NCI-H1048 (cell line): ENCODE measurements at regions not wholly inside any gene's neighbourhood (a gene's known extent, or its start where the extent isn't known, plus 50 kb on each side); places are given as distances from the start of the nearest gene placed in this dataset.

Experiments
- DNase-seq: peaks from one replicate; lab custom pipeline; 2025; lab: John Stamatoyannopoulos, UW

DNA sequence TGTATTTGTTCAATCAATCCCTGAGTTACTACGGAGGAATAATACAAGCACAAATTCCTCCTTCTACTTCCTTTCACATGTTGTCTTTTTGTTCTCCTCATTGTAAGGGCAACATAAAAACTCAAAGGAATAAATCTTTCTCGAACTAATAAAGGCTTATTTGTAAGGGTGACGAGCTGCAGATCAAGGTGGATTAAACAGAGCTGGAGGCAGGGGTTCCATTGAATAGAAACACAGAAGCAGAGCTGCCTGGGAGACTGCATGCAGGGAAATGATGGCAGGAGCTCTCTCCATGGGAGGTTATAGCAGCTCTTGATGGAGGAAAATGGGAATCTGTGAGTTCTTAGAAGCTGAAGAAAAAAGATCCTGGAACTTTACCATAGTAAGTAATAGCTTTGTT lies 160.2 kb downstream of the CYYR1 start:
- DNase-seq = no peak

DNA sequence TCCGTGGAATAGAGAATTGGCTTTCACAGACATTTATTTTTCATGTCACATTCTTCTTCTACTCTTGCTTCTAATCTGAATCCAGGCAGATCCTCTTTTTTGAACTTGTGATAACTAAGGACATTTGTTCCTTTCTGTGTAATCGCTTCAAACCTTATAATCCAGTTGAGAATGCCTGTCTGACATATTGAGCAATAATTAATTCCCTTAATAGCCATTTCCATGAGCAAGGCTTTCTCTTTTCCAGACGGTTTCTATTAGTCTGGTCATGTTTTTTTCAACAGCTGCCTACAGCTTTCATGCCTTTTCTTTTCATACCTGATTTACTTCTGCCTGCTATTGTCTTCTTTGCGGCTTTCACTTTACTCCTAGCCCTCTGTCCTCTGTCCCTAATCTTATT lies 163.4 kb downstream of the CYYR1 start:
- DNase-seq = no peak

DNA sequence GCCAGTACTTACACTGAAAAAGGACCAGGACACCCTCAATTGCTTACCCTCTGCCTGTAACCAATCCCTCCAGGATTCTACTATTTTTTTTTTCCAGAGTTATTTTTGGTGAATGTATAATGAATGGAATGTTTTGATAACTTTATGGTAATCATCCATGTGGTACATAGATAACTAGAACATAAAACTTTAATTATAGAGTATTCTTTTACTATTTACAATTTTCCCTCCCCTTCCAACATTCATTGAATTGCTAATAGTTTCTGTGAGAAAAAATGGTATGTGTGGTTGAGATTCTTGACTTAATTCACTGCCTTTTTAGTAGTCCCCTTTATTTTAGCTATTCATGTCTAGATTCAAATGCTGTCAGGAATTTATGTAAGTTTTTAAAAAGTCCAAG lies 164.6 kb downstream of the CYYR1 start:
- no peak for DNase-seq

DNA sequence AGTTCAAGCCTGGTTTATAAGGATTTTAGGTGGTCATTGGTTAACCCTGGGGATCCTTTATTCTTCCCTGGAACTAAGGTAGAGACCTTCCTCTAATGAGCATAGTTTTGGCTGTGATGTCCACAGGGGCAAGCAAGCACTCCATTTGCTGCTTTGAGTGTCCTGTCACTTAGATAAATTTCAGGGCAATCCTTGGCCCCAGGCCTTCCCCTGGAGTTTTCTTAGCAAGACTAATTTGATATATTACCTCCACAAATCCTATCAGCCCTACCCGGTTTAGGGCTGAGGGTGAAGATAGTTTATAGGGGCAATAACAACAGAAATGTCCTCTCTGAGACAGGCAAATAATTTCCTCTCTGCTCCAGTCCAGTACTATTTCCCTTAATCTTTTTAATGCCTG lies 166.6 kb downstream of the CYYR1 start:
- no peak for DNase-seq

DNA sequence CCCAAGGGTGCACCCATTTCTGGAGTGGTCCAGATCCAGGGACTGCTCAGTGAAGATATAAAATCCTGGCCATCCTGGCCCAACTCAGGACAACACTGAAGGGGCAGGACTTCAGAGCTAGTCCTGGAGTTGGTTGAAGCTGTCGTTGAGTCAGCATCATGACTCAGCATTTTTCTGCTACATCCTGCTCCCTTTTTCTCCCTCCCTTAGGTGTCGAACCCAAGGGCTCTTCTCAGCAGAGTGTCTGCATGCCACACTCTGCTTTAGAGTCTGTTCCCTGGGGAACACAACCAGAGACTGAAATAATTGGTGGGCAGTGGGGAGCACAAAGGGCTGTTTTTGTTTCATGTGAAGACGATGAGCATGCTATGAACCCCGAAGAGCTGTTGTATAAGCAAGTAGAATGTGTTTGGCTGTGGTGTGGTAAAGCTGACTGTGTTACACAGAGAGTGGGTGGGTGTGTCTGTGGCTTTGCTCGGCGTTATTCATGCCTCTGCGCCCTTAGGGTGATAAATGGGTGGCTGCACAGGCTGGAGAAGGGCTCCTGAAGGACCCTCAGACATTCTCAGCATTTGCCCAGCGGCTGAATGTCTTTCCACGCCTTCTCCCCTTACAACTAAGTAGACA lies 167.2 kb downstream of the CYYR1 start:
- DNase-seq = no peak

DNA sequence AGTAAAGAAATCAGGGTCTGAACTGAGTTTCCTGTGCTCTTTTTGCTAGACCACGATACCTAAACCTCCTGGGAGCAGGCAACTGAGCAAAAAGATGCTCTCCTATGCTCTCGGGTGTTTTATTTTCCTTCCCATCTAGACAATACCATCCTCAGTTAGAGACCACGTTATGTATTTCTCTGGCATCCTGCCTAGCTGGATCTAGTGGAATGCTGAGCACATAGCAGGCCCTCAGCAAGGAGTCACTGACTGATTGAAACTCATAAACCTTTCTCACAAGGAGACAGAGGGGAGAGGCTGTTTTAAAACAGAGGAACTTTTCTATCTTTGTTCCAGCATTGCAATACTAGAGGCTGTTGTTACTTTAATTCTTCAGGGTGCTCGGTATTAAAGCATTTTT lies 168.0 kb downstream of the CYYR1 start:
- DNase-seq = no peak

DNA sequence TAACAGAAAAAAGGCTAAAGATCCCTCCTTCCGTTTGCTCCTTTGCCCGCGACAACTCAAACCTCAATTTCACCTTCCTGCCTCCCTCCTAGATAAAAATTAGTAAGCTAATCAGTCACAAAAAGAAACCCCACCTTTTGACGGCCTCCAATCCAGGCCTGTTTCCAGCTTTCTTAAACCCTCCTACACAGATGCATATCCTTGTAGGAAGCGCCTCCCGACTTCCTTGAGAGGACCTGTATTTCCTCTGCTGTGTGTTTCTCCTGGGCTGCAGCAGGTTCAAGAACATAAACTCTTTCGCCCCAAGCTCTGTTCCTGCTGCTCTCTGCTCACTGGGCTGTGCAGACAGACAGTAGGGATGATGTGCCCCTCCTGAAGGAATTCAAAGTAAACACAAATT lies 168.8 kb downstream of the CYYR1 start:
- DNase-seq = no peak

DNA sequence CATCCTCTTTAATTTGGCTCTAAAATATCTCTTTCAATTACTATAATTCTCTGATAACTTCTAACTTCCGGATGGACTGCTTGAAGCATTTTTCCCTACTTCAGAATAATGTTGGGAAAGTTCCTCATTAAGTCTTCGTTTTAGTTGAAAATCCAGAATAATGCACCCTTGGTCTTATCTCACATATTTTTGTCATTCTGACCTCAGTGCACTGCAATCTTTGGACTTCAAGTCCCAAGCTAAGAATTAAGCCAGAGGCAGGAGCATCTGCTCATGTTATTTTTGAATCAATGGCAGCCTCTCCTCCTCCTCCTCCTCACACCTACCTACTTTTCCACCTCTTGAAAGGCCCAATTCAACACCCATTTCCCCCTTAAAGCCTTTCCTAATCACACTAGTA lies 169.8 kb downstream of the CYYR1 start:
- DNase-seq = no peak

DNA sequence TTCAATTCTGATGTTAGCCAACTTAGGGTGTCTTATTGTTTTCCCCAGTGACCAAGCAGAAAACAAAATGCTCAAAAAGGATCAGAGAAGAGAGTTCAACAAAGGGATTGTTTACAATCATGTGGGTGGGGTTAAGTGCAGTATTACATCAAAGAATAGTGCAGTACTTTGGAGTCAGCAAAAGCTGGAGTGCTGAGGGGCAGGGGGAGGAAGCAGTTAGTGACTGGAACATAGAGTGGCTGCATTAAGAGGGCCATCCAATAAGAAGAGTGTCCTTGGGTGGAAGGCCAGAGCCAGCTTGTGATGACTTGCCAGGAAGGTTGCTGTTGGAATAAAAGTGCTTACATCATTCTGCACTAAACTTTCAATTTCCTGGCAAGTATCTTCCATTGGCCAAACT lies 175.5 kb downstream of the CYYR1 start:
- no peak for DNase-seq

DNA sequence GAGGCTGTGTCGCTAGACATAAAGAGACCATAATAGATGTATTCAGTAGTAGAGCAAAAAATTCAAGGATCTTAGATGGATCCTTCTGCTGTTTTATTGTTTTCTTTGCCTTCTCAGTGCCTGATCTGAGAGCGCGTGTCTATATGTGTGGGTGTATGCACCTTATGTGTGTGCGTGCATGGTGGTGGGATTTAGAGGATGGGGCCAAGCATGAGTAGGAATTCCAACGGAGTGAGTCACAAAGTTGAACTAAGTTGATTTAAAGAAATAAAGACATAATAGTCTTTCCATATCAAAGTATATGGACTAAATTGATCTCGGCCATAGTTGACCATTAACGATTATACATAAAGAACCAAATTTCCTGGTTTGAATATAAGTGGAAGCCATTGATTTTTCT lies 178.7 kb downstream of the CYYR1 start:
- DNase-seq = no peak

DNA sequence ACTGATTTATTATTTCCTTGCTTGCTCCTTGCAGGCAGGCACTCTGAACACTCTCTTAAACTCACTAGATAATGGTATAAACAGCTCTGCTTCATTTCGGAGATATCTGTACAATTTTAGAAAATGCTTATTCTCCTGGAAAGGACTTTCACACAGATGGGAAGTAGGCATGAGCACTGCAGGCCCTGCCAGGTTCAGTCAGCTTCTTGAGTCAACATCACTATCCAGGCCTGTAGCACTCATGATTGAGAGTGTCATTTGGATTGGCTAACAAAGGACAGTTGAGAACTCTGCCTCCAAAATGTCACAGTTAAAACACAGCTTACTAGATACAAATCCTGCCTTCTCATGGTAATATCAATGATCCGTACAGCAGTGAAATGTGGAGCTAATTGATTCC lies 181.9 kb downstream of the CYYR1 start:
- no peak for DNase-seq

DNA sequence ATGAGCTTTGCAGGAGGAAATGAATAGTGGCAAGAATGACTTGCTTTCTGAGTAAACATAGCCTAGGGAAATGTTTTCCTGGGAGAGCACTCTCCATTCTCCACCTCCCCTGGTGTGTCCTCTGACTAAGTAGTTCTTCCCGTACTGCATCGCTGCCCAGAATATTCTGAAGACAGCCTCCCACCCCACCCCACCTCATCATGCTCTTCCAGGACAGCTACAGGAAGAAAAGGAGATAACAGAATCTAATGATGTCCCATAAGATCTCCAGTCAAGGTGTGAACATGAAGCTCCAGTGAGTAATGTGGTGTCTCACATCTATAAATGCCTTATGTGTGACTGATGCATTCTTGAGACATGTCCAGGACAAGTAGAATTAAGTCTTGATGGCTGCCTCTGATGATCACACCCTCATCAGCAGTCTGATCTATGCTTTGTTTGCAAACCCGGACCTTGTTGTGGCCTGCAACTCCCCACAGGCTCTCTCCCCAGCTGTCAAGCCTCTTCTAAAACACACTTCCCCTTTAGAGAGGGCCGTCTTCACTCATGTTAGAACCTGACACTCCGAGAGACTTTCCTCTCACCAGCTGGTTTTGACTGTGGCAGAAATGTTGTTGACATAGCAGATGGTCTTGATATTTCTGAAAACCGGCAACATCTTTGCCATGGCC lies 183.0 kb downstream of the CYYR1 start:
- no peak for DNase-seq

DNA sequence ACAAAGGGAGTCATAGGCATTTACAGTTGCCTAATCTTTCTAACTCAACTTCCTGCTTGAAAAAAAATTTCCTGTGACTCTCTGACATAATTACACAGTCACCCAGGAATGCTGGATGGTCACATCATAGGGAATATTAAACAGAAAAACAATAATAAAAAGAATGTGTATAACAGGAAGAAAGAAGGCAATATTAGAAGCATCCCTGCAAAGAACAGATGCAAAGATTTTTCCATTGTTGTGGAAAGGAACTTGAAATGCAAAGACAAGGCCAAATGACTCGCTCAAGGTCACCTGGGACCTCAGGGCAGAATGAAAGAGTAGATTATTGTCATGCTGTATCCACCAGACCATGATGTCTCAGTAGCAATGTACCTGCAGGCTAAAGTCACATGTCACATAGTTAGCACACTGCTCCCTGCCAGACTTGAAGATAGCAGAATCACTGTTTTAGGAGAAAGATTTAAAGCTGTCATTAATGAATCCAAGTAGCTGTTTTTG lies 184.3 kb downstream of the CYYR1 start:
- DNase-seq = no peak

DNA sequence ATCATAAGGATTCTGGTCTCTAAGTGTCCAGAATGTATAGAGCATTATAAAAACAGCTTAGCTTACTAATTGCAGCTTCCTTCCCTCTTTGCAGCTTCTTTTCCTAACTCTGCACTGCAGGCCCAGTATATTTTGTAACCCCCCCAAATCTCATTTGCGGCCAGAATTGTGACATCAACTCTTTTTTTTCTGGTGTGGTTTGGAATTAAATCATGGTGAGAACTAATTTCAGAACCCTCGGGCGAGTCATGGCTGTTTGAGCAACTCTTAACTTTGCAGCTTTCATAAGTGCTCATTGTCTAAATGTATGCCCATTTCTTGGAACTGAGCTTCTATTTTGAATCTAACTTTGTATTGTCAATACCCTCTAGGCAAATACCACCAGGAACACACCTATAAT lies 187.4 kb downstream of the CYYR1 start:
- peak; percentile 13 for DNase-seq

DNA sequence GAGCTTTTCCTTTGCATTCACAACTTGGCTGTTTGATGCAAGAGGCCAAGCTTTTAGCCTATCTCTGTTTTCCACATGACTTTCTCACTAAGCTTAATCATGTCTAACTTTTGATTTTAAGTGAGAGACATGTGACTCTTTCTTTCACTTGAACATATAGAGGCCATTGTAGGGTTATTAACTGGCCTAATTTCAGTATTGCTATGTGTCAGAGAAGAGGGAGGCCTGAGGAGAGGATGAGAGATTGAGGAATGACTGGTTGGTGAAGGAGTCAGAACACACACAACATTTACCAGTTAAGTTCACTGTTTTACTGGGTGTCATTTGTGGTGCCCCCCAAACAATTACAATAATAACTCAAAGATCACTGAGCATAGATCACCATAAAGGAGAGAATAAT lies 193.5 kb downstream of the CYYR1 start:
- no peak for DNase-seq

DNA sequence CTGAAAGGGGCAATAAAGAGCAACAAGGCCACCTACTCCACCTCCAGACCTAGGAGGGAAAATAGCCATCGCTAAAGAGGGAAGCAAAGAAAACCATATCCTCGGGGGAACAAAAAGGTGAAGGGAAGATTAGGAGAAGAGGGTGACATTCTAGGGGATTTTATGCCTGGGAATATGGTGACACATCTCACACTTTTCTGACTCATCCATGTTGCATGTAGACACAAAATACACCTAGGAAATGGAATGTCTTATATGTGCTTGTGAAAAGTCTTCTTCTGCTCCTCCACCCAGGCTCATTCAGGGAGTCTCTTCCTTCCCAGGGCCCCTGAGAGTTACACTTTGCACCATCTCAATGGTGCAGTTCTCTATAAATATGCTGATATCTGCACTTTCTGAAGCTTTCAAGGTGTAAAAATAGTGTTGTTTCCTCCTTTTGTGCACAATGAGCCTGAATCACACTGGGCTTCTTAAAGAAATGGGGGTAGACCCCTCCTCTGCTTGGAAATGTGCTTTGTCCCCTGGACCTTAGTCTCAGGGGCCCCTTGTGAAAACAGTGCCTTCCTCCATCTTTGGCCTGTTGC lies 195.9 kb downstream of the CYYR1 start:
- no peak for DNase-seq

DNA sequence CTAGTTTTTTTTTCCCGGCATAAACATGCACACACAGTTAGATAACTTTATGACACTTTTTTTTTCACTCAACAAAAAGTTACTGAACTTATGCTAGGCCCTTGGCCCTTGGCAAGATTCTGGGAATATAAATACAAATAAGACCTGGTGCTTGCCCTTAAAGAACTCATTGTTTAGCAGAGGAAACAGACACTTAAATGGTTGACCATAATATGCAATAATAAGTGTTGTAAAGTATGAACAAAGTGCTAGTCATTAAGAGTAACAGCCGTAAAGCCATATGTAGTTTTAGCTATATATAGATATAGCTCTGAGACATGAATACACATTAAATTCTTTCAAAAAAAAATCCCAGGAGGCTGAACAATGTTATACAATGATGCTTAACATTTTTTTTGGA lies 198.3 kb downstream of the CYYR1 start:
- no peak for DNase-seq

DNA sequence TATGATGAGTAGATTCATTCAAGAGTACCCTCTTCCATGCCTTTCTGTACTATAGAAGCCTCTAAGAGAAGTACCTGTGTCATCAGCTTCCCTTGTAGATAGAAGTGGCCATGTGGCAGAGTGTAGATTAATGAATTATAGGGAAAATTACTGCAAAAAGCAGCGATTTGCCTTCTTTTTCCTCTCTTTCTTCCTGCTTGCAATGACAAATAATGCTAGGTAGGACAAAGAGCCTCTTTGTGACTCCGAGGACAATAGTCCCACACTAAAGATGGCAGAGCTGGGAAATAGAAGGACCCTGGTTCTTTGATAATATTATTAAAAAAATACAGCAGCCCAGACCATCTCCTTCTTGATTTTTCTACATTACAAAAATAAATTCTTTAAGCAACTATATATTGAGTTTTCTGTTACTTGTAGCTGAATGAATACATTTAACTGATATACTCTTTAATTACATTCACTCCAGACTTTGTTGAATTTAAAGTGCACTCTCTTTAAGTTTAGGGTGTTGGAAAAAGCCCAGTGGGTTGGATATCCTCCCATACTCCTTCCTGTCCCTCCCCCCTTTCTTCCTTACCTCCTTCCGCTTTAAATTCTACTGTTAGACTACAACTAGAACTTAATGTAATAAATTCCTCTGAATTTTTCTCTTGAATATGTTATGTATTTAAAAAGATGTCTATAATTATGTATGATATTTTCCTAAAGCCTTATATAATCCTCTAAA lies 198.2 kb upstream of the APP start:
- no peak for DNase-seq

DNA sequence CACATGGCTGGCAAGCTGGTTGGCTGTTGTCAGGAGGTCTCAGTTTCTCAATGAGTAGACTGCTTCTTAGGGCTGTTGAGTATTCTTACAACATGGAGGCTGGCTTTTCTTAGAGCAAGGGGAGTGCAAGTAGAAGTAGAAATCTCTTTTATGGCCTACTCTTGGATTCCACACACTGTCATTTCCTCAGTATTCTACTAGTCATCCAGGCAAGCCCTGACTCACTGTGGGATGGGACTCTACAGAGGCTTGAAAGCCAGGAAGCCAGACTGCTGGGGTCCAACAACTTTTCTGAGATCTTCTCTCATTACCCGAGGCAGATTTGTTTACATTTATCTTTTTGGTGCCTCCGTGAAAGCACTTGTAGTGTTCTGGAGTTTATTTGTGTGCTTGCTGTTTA lies 196.2 kb upstream of the APP start:
- no peak for DNase-seq

DNA sequence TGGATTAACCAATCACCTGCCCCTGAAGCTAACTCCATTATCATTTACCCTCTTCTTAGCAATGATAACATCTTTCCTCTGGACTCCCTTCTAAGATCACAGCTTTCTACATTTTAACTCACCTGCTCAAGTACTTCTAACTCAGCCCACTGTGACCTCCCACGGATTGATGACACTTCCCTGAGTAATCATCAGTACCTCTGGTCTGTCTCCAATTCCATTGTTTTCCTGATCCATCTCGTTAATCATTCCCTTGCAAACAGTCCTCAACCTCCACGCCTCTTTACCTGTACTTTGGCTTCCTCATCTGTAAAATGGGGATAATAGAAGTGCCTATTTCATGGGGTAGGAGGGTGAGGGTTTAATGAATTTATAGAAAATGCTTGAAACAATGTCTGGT lies 195.3 kb upstream of the APP start:
- DNase-seq = no peak

DNA sequence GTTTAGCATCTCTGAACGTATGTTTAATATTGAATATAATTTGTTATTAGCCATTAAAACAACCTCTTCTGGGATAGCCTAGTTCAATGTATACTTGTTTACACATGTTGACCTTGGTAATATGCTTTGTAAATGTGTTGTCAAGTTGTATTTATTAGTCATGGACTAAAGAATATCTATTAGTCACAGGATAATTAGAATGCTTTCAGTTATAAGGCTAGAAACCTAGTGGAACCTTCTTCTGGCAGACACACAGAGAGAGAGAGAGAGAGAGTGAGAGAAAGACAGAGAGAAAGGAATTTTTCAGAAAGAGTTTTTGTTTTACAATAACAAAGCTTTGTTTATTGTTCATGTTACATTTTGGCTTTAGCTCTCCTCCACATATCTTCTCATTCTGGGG lies 181.1 kb upstream of the APP start:
- DNase-seq = no peak

DNA sequence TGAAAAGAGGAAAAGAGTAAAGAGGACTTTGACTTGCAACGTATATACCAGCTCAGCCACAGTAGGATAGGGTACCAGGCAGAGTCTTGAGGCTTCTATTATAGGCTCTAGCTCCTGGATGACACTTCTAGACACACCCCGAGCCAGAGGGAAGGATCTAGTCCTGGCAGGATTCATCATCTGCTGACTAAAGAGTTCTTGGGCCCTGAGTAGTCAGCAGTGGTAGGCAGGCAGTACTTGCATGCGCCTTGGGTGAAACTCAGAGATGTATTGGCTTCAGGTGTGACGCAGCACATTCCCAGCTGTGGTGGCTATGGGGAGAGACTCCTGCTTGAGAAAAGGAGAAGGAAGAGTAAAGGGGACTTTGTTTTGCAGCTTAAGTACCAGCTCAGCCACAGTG lies 162.3 kb upstream of the APP start:
- no peak for DNase-seq
